Panc1 (cell line): ENCODE measurements at regions not wholly inside any gene's neighbourhood (a gene's known extent, or its start where the extent isn't known, plus 50 kb on each side); places are given as distances from the start of the nearest gene placed in this dataset.

Experiments used
- ATAC-seq: fragments of 200-7000 bp; cut with Tn5 transposase; 2 replicates; pipeline ENCODE4 v1.9.1; 2020; ENCODE audit warnings: mild to moderate bottlenecking, moderate library complexity
- BruUV-seq: library from RNA; stranded (reverse); fragments of 400-500 nt; replicated peaks from 2 replicates; lab custom pipeline; 2021; lab: Mats Ljungman, UMichigan
- CTCF ChIA-PET: fragments of 300-600 bp; sonication (Branson Sonifier 250); formaldehyde crosslinking; loops from one replicate; lab custom pipeline; 2022; ENCODE audit warnings: antibody characterized with exemption; lab: Charles Lee
- POLR2A ChIA-PET: fragments of 300-600 bp; sonication (Branson Sonifier 250); formaldehyde crosslinking; loops from one replicate; lab custom pipeline; 2022; ENCODE audit warnings: antibody characterized with exemption; lab: Charles Lee
- DNase-seq: peaks from one replicate; pipeline ENCODE4 v3.0.0-alpha.2; 2010; ENCODE audit warnings: low read depth, low spot score
- H3K27ac ChIP-seq: 2 replicates; pipeline ENCODE4 v1.5.1; 2011; ENCODE audit warnings: mild to moderate bottlenecking, low read length, inconsistent platforms
- H3K27me3 ChIP-seq: fragments of 200-500 bp; sonication (Bioruptor generic); 2 replicates; pipeline ENCODE4 v1.6.0; 2014; ENCODE audit warnings: low read length, inconsistent platforms; ENCODE audit not compliant: control insufficient read depth, insufficient read depth
- H3K36me3 ChIP-seq: fragments of 200-500 bp; sonication (Bioruptor generic); 2 replicates; pipeline ENCODE4 v1.5.1; 2014; ENCODE audit warnings: inconsistent platforms, mild to moderate bottlenecking, low read length, moderate library complexity; ENCODE audit not compliant: control insufficient read depth, insufficient read depth
- H3K4me1 ChIP-seq: 2 replicates; pipeline ENCODE4 v1.5.1; 2011; ENCODE audit warnings: inconsistent platforms, mild to moderate bottlenecking, low read length, moderate library complexity; ENCODE audit not compliant: control insufficient read depth, insufficient read depth
- H3K4me3 ChIP-seq, 2 experiments: 2 replicates each; pipeline ENCODE4 v1.5.1; 2011 to 2012; ENCODE audit warnings: low read depth in 2 of 2, low read length in 2 of 2, mild to moderate bottlenecking in 2 of 2, inconsistent platforms in 1 of 2, moderate library complexity in 1 of 2
- H3K9me3 ChIP-seq: fragments of 200-500 bp; sonication (Bioruptor generic); 2 replicates; pipeline ENCODE4 v1.5.1; 2014; ENCODE audit warnings: low read depth, mild to moderate bottlenecking, inconsistent platforms, low read length, moderate library complexity; ENCODE audit not compliant: control insufficient read depth, insufficient read depth
- POLR2AphosphoS5 ChIP-seq: IDR thresholded peaks from 2 replicates; pipeline ENCODE4 v1.6.1; 2012; ENCODE audit warnings: mild to moderate bottlenecking, low read depth, low read length, moderate library complexity
- SIN3A ChIP-seq: IDR thresholded peaks from 2 replicates; pipeline ENCODE4 v1.6.1; 2012; ENCODE audit warnings: low read depth, mild to moderate bottlenecking, low read length, moderate library complexity, borderline replicate concordance; ENCODE audit not compliant: insufficient read depth
- TCF7L2 ChIP-seq: IDR thresholded peaks from 2 replicates; pipeline ENCODE4 v1.6.1; 2011; ENCODE audit warnings: mild to moderate bottlenecking, low read depth, low read length, inconsistent platforms
- in situ Hi-C: cut with HindIII; loops from 2 replicates; pipeline ENCODE4 v1.10.0; 2016; ENCODE audit warnings: low sequenced_read_pairs, low pct_unique_long_range_greater_than_20kb
- intact Hi-C: fragments of 100-400 bp; cut with micrococcal nuclease; formaldehyde crosslinking; loops from one replicate; pipeline ENCODE4 v1.10.0; 2022; ENCODE audit not compliant: unreplicated experiment
- TF ChIP-seq, protein P1 (sequence below): fragments of 450-650 bp; IDR thresholded peaks from 2 replicates; pipeline ENCODE4 v1.5.1; 2017; ENCODE audit warnings: mild to moderate bottlenecking
- TF ChIP-seq, protein P2 (sequence below), 2 experiments: IDR thresholded peaks; 2 replicates each; pipeline ENCODE4 v1.6.1; 2011 to 2012; ENCODE audit warnings: low read depth in 2 of 2, control low read depth in 1 of 2, low read length in 1 of 2, mild to moderate bottlenecking in 1 of 2, moderate library complexity in 1 of 2; ENCODE audit not compliant: insufficient read depth in 1 of 2

DNA sequence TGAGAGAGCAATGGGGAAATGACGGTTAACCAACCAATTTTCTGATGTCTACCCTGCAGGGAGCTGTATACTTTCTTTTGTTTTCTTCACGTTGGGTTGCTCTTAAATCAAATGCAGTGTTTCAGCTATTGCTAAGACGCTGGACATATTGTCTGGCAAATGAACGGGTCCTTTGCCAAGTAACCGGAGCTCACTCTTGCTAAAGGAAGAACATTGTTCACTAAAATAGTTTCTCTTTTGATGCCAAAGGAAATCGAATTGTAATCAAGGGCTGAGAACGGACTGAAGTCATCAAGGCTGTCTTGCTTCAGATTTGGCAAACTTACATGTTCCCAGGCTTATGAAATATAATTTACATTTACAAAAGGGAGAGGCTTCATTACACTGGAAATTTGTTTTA lies 142.3 kb upstream of the ARGLU1 start:
- H3K27ac ChIP-seq: no peak overlapping the region
- no peaks in the 10 kb centered on the region for H3K4me1 ChIP-seq
- intact Hi-C loops: no loop called here
- H3K36me3 ChIP-seq: no peaks in the 10 kb centered on the region
- CTCF ChIA-PET: no interaction called here
- TF ChIP-seq POLR2AphosphoS5: no peak
- H3K9me3 ChIP-seq: no peaks in the 10 kb centered on the region
- H3K4me3 ChIP-seq: no peak overlapping the region
- H3K27me3 ChIP-seq: no peaks in the 10 kb centered on the region
- BruUV-seq: no TSS peak
- ATAC-seq: no peak
- DNase-seq: no peak
- in situ Hi-C loops: no loop called here
- POLR2A ChIA-PET: no interaction called here

DNA sequence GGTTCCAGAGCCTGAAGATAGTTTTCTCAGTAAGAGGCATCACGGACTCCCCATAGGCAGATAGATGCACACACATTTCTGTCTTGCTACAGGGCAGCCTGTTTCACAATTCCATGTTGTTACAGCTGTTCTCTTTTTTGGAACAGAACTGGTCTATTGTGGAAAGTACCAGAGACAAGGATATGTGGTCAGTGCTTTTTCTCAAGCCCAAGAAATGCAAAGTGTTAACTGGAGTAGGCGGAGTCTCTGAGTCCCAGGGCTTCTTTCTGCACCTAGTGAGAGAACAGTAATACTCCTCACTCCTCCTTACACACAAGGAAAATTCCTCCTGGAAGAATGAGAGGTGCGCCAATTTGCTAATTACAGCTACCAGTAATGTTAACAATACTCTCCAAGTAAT lies 141.6 kb upstream of the ARGLU1 start:
- no peak for ATAC-seq
- no peak overlapping the region for H3K27ac ChIP-seq
- in situ Hi-C loops: no loop called here
- ChIA-PET POLR2A (no interaction called here), CTCF (no interaction called here)
- no peaks in the 10 kb centered on the region for H3K27me3 ChIP-seq
- no peak for TF ChIP-seq POLR2AphosphoS5
- TF ChIP-seq TCF7L2: no peak
- TF ChIP-seq, protein P1, sequence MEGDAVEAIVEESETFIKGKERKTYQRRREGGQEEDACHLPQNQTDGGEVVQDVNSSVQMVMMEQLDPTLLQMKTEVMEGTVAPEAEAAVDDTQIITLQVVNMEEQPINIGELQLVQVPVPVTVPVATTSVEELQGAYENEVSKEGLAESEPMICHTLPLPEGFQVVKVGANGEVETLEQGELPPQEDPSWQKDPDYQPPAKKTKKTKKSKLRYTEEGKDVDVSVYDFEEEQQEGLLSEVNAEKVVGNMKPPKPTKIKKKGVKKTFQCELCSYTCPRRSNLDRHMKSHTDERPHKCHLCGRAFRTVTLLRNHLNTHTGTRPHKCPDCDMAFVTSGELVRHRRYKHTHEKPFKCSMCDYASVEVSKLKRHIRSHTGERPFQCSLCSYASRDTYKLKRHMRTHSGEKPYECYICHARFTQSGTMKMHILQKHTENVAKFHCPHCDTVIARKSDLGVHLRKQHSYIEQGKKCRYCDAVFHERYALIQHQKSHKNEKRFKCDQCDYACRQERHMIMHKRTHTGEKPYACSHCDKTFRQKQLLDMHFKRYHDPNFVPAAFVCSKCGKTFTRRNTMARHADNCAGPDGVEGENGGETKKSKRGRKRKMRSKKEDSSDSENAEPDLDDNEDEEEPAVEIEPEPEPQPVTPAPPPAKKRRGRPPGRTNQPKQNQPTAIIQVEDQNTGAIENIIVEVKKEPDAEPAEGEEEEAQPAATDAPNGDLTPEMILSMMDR: no peak
- TF ChIP-seq, protein P2, sequence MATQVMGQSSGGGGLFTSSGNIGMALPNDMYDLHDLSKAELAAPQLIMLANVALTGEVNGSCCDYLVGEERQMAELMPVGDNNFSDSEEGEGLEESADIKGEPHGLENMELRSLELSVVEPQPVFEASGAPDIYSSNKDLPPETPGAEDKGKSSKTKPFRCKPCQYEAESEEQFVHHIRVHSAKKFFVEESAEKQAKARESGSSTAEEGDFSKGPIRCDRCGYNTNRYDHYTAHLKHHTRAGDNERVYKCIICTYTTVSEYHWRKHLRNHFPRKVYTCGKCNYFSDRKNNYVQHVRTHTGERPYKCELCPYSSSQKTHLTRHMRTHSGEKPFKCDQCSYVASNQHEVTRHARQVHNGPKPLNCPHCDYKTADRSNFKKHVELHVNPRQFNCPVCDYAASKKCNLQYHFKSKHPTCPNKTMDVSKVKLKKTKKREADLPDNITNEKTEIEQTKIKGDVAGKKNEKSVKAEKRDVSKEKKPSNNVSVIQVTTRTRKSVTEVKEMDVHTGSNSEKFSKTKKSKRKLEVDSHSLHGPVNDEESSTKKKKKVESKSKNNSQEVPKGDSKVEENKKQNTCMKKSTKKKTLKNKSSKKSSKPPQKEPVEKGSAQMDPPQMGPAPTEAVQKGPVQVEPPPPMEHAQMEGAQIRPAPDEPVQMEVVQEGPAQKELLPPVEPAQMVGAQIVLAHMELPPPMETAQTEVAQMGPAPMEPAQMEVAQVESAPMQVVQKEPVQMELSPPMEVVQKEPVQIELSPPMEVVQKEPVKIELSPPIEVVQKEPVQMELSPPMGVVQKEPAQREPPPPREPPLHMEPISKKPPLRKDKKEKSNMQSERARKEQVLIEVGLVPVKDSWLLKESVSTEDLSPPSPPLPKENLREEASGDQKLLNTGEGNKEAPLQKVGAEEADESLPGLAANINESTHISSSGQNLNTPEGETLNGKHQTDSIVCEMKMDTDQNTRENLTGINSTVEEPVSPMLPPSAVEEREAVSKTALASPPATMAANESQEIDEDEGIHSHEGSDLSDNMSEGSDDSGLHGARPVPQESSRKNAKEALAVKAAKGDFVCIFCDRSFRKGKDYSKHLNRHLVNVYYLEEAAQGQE (IDR thresholded peaks at IDR 0.05; ENCODE audit: insufficient read depth in 1 of 2, low read depth in 2 of 2, low read length in 1 of 2): no peak
- H3K9me3 ChIP-seq: no peaks in the 10 kb centered on the region
- BruUV-seq: no TSS peak
- no peak for DNase-seq
- no peaks in the 10 kb centered on the region for H3K36me3 ChIP-seq
- H3K4me1 ChIP-seq: no peaks in the 10 kb centered on the region
- no peak overlapping the region for H3K4me3 ChIP-seq
- intact Hi-C loops: no loop called here

DNA sequence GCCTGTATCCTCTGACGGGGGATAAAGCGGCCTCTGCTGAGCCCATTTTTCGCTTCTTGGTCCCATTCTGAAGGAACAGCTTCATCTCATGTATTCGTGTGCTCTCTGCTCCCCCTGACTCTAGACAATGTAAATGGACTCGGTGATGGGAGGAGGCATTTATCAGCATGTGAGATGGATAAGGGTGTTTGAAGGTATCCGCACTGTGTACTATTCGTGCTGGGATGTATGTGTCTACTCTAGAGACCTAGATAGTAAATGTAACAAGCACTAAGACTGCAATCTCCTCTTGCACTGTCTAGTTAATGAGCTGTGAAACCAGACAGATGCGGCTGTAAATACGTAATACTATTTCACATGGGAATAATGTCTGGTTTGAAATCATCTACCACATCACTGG lies 134.6 kb upstream of the ARGLU1 start:
- DNase-seq (no peak), ATAC-seq (no peak)
- Histone ChIP-seq H3K4me1 (no peaks in the 10 kb centered on the region), H3K36me3 (no peaks in the 10 kb centered on the region), H3K9me3 (no peaks in the 10 kb centered on the region), H3K27ac (no peak overlapping the region), H3K27me3 (no peaks in the 10 kb centered on the region), H3K4me3 (no peak overlapping the region)
- ChIA-PET POLR2A (no interaction called here), CTCF (no interaction called here)
- intact Hi-C loops (no loop called here), in situ Hi-C loops (no loop called here)
- BruUV-seq: no TSS peak
- TF ChIP-seq TCF7L2: no peak
- no peak for TF ChIP-seq POLR2AphosphoS5
- TF ChIP-seq, protein P1: no peak
- no peak for TF ChIP-seq SIN3A
- TF ChIP-seq, protein P2 (IDR thresholded peaks at IDR 0.05; ENCODE audit: insufficient read depth in 1 of 2, low read depth in 2 of 2, low read length in 1 of 2): no peak
